LNCaP clone FGC (cell line): ENCODE measurements at regions not wholly inside any gene's neighbourhood (a gene's known extent, or its start where the extent isn't known, plus 50 kb on each side); places are given as distances from the start of the nearest gene placed in this dataset.

Experiments
- DNase-seq: peaks from one replicate; pipeline ENCODE4 v3.0.0-alpha.2; 2011; ENCODE audit warnings: low read depth
- H3K4me3 ChIP-seq: 2 replicates; pipeline ENCODE4 v1.5.1; 2011; ENCODE audit warnings: mild to moderate bottlenecking, low read depth, low read length, control low read depth
- TF ChIP-seq, protein P1 (sequence below): IDR thresholded peaks from 2 replicates; pipeline ENCODE4 v1.5.1; 2012; ENCODE audit warnings: mild to moderate bottlenecking; ENCODE audit not compliant: control insufficient read depth, insufficient read depth; ENCODE audit errors: extremely low read depth

DNA sequence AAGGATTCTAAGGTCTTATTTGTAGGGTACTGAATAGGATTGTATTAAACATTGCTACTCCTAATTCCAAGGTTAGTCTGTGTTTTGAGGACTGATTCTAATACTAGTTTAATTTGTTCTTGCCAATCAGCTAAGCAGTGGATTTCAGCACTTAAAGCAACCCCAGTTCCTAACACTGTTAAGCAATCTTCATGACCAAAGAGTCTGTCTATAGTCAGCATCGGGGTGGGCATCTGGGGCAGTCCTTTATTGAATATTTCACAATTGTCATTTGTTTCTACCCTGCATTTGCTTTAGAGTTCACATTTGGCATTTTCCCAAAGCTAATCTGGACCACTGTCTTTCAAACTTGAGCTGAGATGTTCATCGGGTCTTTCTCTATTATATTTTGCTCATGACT, 248.0 kb upstream of the TANK start:
- H3K4me3 ChIP-seq, result no peak overlapping the region
- TF ChIP-seq, protein P1, sequence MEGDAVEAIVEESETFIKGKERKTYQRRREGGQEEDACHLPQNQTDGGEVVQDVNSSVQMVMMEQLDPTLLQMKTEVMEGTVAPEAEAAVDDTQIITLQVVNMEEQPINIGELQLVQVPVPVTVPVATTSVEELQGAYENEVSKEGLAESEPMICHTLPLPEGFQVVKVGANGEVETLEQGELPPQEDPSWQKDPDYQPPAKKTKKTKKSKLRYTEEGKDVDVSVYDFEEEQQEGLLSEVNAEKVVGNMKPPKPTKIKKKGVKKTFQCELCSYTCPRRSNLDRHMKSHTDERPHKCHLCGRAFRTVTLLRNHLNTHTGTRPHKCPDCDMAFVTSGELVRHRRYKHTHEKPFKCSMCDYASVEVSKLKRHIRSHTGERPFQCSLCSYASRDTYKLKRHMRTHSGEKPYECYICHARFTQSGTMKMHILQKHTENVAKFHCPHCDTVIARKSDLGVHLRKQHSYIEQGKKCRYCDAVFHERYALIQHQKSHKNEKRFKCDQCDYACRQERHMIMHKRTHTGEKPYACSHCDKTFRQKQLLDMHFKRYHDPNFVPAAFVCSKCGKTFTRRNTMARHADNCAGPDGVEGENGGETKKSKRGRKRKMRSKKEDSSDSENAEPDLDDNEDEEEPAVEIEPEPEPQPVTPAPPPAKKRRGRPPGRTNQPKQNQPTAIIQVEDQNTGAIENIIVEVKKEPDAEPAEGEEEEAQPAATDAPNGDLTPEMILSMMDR, result no peak
- DNase-seq, result no peak

DNA sequence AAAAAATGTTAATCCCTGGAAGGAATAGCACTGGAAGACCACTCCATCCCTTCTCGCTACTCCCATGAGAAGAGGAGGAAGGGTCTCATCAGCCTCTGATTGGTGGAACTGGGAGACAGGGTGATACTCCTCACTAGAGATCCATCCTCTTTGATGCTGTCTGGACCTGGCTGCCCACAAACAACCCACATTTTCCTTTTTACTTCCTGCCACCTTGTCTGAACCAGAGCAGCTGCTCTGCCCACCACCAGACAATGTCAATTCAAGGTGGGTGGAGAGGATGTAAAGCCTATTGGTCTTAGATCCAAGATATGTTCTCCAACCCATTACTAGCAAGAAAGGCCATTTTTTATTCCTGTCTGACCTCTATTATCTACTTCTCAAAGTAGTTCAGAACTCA, 246.9 kb upstream of the TANK start:
- no peak overlapping the region for H3K4me3 ChIP-seq
- DNase-seq, result no peak
- TF ChIP-seq, protein P1, result no peak

DNA sequence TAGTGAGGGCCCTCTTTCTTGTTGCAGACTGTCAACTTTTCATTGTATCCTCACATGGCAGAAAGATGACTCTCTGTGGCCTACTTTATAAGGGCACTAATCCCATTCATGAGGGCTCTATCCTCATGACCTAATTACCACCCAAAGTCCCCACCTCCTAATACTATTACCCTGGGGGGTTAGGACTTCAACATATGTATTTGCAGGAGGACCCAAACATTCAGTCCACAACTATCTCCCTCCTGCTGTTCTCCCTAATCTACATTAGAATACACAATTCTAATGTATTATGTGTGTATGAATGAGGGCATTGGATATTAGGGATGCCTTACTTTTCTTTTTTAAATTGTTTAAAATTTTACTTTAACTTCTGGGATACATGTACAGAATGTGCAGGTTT, 246.0 kb upstream of the TANK start:
- no peak for DNase-seq
- no peak overlapping the region for H3K4me3 ChIP-seq
- TF ChIP-seq, protein P1, result no peak

DNA sequence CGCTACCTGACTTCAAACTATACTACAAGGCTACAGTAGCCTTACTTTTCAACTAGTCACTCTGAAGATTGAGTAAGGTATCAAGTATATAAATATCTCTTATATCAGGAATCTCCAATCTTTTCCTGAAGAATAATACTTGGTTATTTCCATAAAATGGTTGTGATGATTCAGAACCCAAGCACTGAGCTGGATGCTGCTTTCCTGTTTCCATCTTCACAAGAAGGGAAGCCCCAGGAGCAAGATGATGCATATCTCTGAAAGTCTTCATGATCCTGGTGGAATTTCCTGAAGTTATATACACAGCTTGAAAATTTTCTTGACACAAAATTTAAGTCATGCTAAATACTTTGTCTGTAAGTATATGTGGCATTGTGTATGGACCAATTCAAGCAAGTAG, 243.9 kb upstream of the TANK start:
- H3K4me3 ChIP-seq, result no peak overlapping the region
- no peak for DNase-seq
- TF ChIP-seq, protein P1, result no peak

DNA sequence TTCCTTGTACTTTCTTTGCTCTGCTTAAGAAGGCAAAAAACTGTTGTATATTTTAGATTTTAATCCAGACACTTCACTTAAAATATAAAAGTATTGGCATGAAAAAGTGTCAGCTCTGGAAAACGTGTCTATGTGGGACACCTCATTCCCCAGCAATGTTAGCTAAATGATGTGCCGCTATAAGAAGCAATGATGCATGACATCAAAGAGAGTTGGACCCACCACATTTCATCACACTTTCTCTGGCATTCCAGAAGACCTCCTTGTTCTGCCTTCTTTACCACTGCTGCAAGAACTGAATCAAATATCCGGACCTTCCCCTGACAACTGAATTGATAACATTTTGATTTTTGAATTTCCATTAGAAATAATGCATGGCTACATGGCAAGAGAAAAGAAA, 242.4 kb upstream of the TANK start:
- no peak overlapping the region for H3K4me3 ChIP-seq
- TF ChIP-seq, protein P1, result no peak
- DNase-seq, result no peak

DNA sequence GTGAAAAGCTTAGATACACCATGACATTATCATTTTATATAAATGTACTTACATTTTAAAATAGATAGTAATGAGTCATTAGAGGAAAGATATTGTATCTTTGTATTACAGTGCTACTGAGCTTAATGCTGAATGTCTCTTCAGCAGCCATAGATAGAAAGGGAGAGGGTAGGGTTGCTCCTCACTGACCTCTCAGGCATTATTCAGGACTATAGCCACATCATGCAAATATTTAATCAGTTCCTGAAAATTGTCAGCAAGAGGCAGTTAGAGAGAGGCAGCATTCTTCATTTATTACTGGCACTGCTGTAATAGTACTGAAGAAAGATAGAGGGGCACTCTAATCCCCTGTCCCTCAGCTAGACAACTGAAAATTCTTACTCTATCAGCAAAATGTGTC, 242.0 kb upstream of the TANK start:
- H3K4me3 ChIP-seq, result no peak overlapping the region
- no peak for DNase-seq
- TF ChIP-seq, protein P1, result no peak

DNA sequence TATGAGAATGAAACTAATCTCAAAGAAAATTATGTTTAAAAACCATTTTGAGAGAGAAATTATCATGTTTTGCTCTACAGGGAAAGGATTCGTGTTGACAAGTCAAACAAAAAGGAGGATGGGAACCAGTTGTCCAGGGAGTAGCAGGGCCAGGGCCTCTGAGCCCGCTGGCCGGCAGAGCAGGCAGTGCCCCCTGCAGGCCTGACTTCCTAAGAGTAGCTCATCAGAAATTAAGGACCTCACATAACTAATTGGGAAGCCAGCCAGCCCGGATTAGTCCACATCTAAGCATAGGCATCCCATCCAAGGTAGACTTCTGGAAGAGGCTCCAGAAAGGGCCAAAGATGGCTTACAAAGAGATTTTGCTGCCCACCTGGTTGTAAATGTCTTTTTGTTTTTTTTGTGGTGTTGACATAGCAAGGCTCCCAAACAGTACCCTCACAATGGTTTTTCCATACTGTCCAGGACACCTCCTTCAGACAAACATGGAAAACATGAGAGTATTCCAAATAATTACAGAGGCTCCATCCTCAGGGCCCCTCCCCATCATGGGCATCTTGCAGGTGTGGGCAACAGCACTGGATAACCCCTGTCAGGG, 241.2 kb upstream of the TANK start:
- DNase-seq, result peak; percentile 8
- TF ChIP-seq, protein P1, result peak; percentile 50
- no peak overlapping the region for H3K4me3 ChIP-seq
